ENCODE measurements at regions not wholly inside any gene's neighbourhood (a gene's known extent, or its start where the extent isn't known, plus 50 kb on each side); places are given as distances from the start of the nearest gene placed in this dataset.
A peak's percentile ranks its signal among the peaks of the same experiment; 100 is the strongest.

GRCh38 chr12:82029936-82030335, 270.8 kb upstream of the PPFIA2 start:
- DNase-seq = no peak

GRCh38 chr12:82028772-82029171, 269.6 kb upstream of the PPFIA2 start:
- no peak for DNase-seq

GRCh38 chr12:82027612-82028011, 268.5 kb upstream of the PPFIA2 start:
- DNase-seq = no peak

DNA sequence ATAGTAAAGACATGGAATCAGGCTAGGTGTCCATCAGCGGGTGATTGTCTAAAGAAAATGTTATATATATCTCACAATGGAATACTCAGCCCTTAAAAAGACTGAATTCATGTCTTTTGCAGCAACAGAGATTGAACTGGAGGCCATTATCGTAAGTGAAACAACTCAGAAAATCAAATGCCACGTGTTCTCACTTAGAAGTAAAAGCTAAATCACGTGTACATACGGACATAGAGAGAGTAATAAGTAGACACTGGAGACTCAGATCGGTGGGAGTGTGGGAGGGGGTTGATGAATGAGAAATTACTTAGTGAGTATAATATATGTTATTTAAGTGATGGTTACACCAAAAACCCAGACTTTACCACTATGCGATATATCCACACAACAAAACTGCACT, 266.3 kb upstream of the PPFIA2 start:
- DNase-seq = no peak

DNA sequence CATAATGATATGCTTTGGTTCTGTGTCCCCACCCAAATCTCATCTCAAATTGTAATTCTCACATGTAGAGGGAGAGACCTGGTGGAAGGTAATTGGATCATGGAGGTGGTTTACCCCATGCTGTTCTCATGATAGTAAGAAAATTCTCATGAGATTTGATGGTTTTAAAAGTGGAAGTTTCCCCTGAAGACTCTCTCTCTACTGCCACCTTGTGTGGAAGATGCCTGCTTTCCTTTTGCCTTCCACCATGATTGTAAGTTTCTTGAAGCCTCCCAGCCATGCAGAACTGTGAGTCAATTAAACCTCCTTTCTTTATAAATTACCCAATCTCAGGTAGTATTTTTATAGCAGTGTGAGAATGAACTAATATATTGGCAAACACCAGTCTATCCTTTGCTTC, 260.4 kb upstream of the PPFIA2 start:
- no peak for DNase-seq

GRCh38 chr12:82015623-82016347, 256.6 kb upstream of the PPFIA2 start:
- no peak for DNase-seq

DNA sequence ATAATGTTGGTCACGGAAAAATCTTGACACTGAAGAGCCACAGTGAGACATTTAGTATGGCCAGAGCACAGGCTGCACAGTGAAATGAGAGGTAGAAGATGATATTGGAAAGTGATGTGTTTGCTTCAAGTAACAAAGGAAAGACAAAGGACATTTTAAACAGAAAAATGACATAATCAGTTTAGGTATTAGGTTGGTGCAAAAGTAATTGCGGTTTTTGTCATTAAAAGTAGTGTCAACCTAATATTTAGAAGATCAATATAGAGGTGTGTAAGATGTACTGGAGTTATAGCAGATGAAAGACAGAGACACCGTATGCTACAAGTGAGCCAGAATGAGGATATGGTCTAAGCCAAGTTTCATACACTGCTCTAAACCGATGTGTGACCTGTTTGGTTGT, 253.0 kb upstream of the PPFIA2 start:
- DNase-seq = no peak

DNA sequence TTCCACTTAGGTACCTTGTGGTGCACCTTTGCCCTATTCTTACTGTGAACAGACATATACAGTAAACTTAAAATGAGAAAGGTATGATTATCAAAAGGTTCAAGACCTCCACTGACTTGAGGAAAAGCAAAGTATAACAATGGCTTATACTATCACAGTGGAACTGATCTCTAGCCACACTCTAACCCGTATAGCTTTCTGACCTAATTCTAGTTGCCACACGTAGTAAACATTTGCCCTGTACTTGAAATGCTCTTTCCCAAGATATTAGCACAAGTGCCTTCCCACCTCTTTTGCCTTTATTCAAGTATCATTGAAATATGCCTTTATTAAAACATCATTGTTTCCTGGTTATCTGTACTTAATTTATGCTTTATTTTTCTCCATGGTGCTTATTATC, 250.4 kb upstream of the PPFIA2 start:
- no peak for DNase-seq

GRCh38 chr12:82008251-82008650, 249.1 kb upstream of the PPFIA2 start:
- no peak for DNase-seq

DNA sequence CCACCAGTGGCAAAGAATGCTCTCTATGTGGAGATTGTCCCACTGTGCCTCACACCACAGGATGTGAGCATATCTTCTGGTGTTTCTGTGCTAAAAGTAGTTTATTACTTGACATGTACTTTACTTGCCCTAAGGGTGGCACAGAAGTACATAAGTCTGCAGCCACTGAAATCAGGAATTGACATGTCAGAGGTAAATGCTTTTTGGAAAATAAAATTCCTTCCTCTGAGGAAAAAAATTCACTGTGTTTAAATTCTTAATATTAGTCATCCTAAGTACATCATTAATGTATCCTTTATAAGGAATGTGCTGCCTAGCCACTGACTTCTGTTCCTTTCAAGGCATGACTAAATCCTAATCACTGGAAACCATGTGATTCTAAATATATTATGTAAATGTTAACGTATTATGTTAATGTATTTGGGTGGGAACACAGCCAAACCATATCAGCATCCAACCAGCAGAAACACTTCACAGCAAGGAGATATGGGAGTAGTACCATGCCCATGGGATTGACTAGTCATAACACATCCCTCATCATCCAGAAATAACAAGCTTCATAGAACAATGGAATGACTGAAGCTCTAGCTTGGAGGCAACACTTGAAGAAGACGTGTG, 239.7 kb upstream of the PPFIA2 start:
- no peak for DNase-seq

- peak; percentile 25 for DNase-seq
Measured at GRCh38 chr12:81992461-81992860, 233.3 kb upstream of the PPFIA2 start.

DNA sequence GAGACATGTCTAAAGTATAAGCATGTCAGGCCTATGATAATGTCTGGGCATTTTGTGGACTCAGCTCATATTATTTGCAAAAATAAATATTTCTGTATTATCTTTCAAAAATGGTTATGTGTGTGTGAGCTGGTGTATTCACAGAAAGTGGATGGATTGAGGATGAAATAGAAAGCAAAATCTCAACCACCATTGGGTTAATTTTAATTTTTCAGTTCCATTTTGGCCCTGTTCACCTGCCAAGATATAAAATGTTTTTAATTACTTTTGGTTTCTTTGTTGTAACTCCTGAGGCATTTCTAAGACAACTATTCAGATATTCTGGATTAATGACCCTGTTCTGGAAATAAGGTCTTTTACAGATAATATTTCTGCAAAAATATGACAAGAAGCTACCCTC, 232.7 kb upstream of the PPFIA2 start:
- DNase-seq = no peak

DNA sequence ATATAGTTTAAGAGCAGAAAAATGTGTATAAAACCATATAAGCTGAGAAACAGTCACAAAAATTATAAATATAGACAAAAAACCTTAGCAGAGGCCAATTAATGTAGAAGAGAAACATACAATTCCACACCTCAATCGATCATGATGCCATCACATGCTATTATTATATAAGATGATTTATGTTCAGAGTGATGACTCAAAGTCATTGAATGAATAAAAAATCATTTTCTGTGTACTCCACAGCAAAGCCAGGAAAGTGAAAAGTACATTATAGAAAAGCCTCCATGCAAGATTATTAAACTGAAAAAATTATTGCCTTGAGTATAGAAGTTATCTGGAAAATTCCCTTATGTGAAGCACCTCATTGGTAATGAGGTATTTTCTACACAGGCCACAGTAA, 229.2 kb upstream of the PPFIA2 start:
- no peak for DNase-seq

DNA sequence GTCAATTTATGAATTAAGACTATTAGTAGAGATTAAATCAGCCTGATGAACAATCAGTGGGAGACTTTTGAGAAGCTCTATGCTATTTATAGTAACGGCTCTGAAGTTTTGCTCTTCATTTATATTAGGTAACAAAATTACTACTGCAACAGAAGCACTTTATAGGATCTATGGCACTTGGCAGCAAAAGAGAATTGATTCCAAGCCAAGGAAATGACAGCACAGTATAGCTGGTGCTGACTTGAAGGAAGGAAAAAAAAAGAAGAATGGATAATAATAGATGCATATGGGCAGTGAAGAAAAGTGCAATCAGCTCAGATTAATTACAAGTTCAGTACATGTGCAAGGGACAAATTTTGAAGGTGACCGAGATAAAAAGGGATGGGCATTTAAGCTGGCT, 228.2 kb upstream of the PPFIA2 start:
- DNase-seq = no peak

GRCh38 chr12:81976661-81977060, 217.5 kb upstream of the PPFIA2 start:
- DNase-seq = no peak

GRCh38 chr12:81974762-81975161, 215.6 kb upstream of the PPFIA2 start:
- no peak for DNase-seq

DNA sequence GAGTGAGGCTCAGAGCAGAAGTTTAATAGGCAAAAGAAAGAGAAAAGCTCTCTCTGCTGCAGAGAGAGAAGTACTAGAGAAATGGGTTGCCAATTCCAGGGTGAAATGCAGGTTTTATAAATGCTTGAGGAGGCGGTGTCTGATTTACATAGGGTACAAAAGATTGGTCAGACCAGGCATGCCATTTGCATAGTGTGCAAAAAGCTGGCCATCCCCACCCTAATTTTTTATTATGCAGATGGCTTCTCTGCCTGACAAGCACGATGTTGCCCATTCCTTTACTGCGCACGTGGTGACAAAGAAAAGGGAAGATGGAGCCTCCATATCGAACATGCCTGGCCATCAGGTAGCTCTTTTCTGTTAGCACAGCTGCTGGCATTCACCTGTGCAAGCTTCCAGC, 209.3 kb upstream of the PPFIA2 start:
- DNase-seq = no peak

GRCh38 chr12:81963636-81964035, 204.5 kb upstream of the PPFIA2 start:
- no peak for DNase-seq

GRCh38 chr12:81963026-81963425, 203.9 kb upstream of the PPFIA2 start:
- DNase-seq = no peak

- no peak for DNase-seq
Measured at GRCh38 chr12:81962126-81962856, 203.1 kb upstream of the PPFIA2 start.

GRCh38 chr12:81958406-81958805, 199.3 kb upstream of the PPFIA2 start:
- DNase-seq = no peak

- no peak for DNase-seq
Measured at GRCh38 chr12:81957631-81958030, 198.5 kb upstream of the PPFIA2 start.

GRCh38 chr12:81956468-81956860, 197.3 kb upstream of the PPFIA2 start:
- DNase-seq = no peak

GRCh38 chr12:81953541-81953940, 194.4 kb upstream of the PPFIA2 start:
- DNase-seq = no peak

Data from CD4-positive, alpha-beta T cell treated with Interferon gamma for 1 hour (primary cell).